HCT116 (cell line): ENCODE measurements at regions not wholly inside any gene's neighbourhood (a gene's known extent, or its start where the extent isn't known, plus 50 kb on each side); places are given as distances from the start of the nearest gene placed in this dataset.

ENCODE experiments used
- ATAC-seq: fragments of 200-7000 bp; cut with Tn5 transposase; 2 replicates; pipeline ENCODE4 v1.9.1; 2020; ENCODE audit warnings: mild to moderate bottlenecking, moderate library complexity
- BruUV-seq: library from RNA; stranded (reverse); fragments of 400-500 nt; replicated peaks from 2 replicates; lab custom pipeline; 2021; lab: Mats Ljungman, UMichigan
- CTCF ChIA-PET: fragments of 300-600 bp; sonication (Branson Sonifier 250); formaldehyde crosslinking; loops from one replicate; lab custom pipeline; 2021; ENCODE audit warnings: antibody characterized with exemption; lab: Charles Lee
- POLR2A ChIA-PET: fragments of 300-600, 350-600 bp; sonication (Branson Sonifier 250); formaldehyde crosslinking; loops from one replicate; lab custom pipeline; 2021; ENCODE audit warnings: antibody characterized with exemption; lab: Charles Lee
- RAD21 ChIA-PET, 2 experiments: fragments of 300-600 bp; sonication (Branson Sonifier 250); formaldehyde crosslinking; loops; one replicate each; lab custom pipeline; 2023; ENCODE audit warnings: low total read pairs in 2 of 2; ENCODE audit not compliant: uncharacterized antibody in 2 of 2, unreplicated experiment in 2 of 2, low non-redundant PET in 1 of 2; lab: Charles Lee
- DNase-seq: peaks from one replicate; pipeline ENCODE4 v3.0.0-alpha.2; 2010; ENCODE audit warnings: low read depth, low spot score
- H2AFZ ChIP-seq: fragments of 200-600 bp; shearing (Covaris generic), sonication (generic); 2 replicates; pipeline ENCODE4 v1.6.1; 2017; ENCODE audit warnings: low read depth, mixed run types, mixed read lengths, antibody characterized with exemption, low read length; ENCODE audit not compliant: poor library complexity, severe bottlenecking
- H3K27ac ChIP-seq: 2 replicates; pipeline ENCODE4 v1.5.1; 2012; ENCODE audit warnings: low read depth, low read length
- H3K27me3 ChIP-seq: fragments of 200-600 bp; sonication (generic); 2 replicates; pipeline ENCODE4 v1.6.1; 2016; ENCODE audit warnings: mixed run types, low read length, mixed read lengths; ENCODE audit not compliant: insufficient read depth
- H3K36me3 ChIP-seq, 2 experiments: fragments of 200-500 bp in 1 of 2; fragments of 200-600 bp in 1 of 2; sonication (Bioruptor generic) in 1 of 2; sonication (generic) in 1 of 2; 2 replicates each; pipeline versions ENCODE4 v1.5.1 to v1.6.1; 2014 to 2016; ENCODE audit warnings: low read length in 2 of 2, inconsistent platforms in 1 of 2, mixed read lengths in 1 of 2, mixed run types in 1 of 2; ENCODE audit not compliant: insufficient read depth in 2 of 2, control insufficient read depth in 1 of 2
- H3K4me1 ChIP-seq, 2 experiments: fragments of 200-600 bp in 1 of 2; sonication (generic) in 1 of 2; 2 replicates each; pipeline versions ENCODE4 v1.5.1 to v1.6.1; 2012 to 2017; ENCODE audit warnings: low read length in 2 of 2, inconsistent platforms in 1 of 2, mild to moderate bottlenecking in 1 of 2, mixed read lengths in 1 of 2, mixed run types in 1 of 2, moderate library complexity in 1 of 2; ENCODE audit not compliant: insufficient read depth in 2 of 2, control insufficient read depth in 1 of 2
- H3K4me2 ChIP-seq: fragments of 200-600 bp; sonication (generic); 2 replicates; pipeline ENCODE4 v1.6.1; 2017; ENCODE audit warnings: mixed run types, low read length, mixed read lengths
- H3K4me3 ChIP-seq, 2 experiments: fragments of 200-600 bp in 1 of 2; sonication (generic) in 1 of 2; replicated peaks in 1 of 2; 2 replicates each; pipeline ENCODE4 v1.5.1; 2011 to 2016; ENCODE audit warnings: low read length in 2 of 2, control low read depth in 1 of 2, low read depth in 1 of 2, mild to moderate bottlenecking in 1 of 2, mixed read lengths in 1 of 2, mixed run types in 1 of 2
- H3K79me2 ChIP-seq: fragments of 200-600 bp; sonication (generic); 2 replicates; pipeline ENCODE4 v1.6.1; 2017; ENCODE audit warnings: mild to moderate bottlenecking, mixed run types, low read length, moderate library complexity, mixed read lengths; ENCODE audit not compliant: insufficient read depth
- H3K9ac ChIP-seq: fragments of 200-600 bp; sonication (generic); 2 replicates; pipeline ENCODE4 v1.6.1; 2016; ENCODE audit warnings: low read length, mixed read lengths
- H3K9me2 ChIP-seq: fragments of 200-600 bp; sonication (generic), shearing (Covaris generic); 2 replicates; pipeline ENCODE4 v1.6.1; 2017; ENCODE audit warnings: mixed run types, mild to moderate bottlenecking, moderate library complexity; ENCODE audit not compliant: insufficient read depth
- H3K9me3 ChIP-seq, 2 experiments: fragments of 200-500 bp in 1 of 2; fragments of 200-600 bp in 1 of 2; sonication (Bioruptor generic) in 1 of 2; sonication (generic) in 1 of 2; 2 replicates each; pipeline ENCODE4 v1.6.1; 2014 to 2017; ENCODE audit warnings: low read length in 2 of 2, mixed read lengths in 2 of 2, inconsistent platforms in 1 of 2, low read depth in 1 of 2, mild to moderate bottlenecking in 1 of 2, mixed run types in 1 of 2, moderate library complexity in 1 of 2; ENCODE audit not compliant: control insufficient read depth in 1 of 2, insufficient read depth in 1 of 2
- H4K20me1 ChIP-seq: fragments of 200-600 bp; sonication (generic), shearing (Covaris generic); 2 replicates; pipeline ENCODE4 v1.6.1; 2017; ENCODE audit warnings: mixed run types, mild to moderate bottlenecking, moderate library complexity; ENCODE audit not compliant: insufficient read depth
- CBX3 ChIP-seq: IDR thresholded peaks from 2 replicates; pipeline ENCODE4 v1.6.1; 2012; ENCODE audit warnings: low read depth
- CEBPB ChIP-seq: IDR thresholded peaks from 2 replicates; pipeline ENCODE4 v1.6.1; 2012; ENCODE audit warnings: low read depth
- EGR1 ChIP-seq: IDR thresholded peaks from 2 replicates; pipeline ENCODE4 v1.6.1; 2012; ENCODE audit warnings: low read depth
- ELF1 ChIP-seq: IDR thresholded peaks from 2 replicates; pipeline ENCODE4 v1.6.1; 2012; ENCODE audit warnings: low read depth, borderline replicate concordance
- EZH2 ChIP-seq: fragments of 200-600 bp; sonication (generic); IDR thresholded peaks from 2 replicates; pipeline ENCODE4 v1.6.1; 2017; ENCODE audit warnings: antibody characterized with exemption, mixed run types
- EZH2phosphoT487 ChIP-seq: fragments of 200-600 bp; IDR thresholded peaks from 2 replicates; pipeline ENCODE4 v1.6.1; 2018; ENCODE audit warnings: antibody characterized with exemption, borderline replicate concordance
- FOSL1 ChIP-seq: IDR thresholded peaks from 2 replicates; pipeline ENCODE4 v1.6.1; 2012; ENCODE audit warnings: low read depth
- JUND ChIP-seq: IDR thresholded peaks from 2 replicates; pipeline ENCODE4 v1.6.1; 2012
- RAD21 ChIP-seq: IDR thresholded peaks from 2 replicates; pipeline ENCODE4 v1.6.1; 2012; ENCODE audit warnings: low read depth, mild to moderate bottlenecking
- SP1 ChIP-seq: IDR thresholded peaks from 2 replicates; pipeline ENCODE4 v1.6.1; 2012; ENCODE audit warnings: low read depth
- SRF ChIP-seq: IDR thresholded peaks from 2 replicates; pipeline ENCODE4 v1.6.1; 2012; ENCODE audit warnings: low read depth
- TCF7L2 ChIP-seq: IDR thresholded peaks from 2 replicates; pipeline ENCODE4 v1.7.0; 2011; ENCODE audit warnings: borderline replicate concordance, inconsistent platforms; ENCODE audit not compliant: insufficient read depth, insufficient read length; ENCODE audit errors: extremely low read depth
- YY1 ChIP-seq: IDR thresholded peaks from 2 replicates; pipeline ENCODE4 v1.6.1; 2011; ENCODE audit warnings: low read length, low read depth, moderate library complexity, mild to moderate bottlenecking; ENCODE audit not compliant: insufficient replicate concordance; ENCODE audit errors: extremely low read depth
- ZFX ChIP-seq: fragments of 450-650 bp; IDR thresholded peaks from 2 replicates; pipeline ENCODE4 v1.6.1; 2017
- intact Hi-C: fragments of 100-400 bp; cut with micrococcal nuclease; formaldehyde crosslinking; loops from 2 replicates; pipeline ENCODE4 v1.10.0; 2022
- TF ChIP-seq, protein P1 (sequence below): IDR thresholded peaks from 2 replicates; pipeline ENCODE4 v1.6.1; 2012
- TF ChIP-seq, protein P2 (sequence below): IDR thresholded peaks from 2 replicates; pipeline ENCODE4 v1.6.1; 2012
- TF ChIP-seq, protein P3 (sequence below): IDR thresholded peaks from 2 replicates; pipeline ENCODE4 v1.6.1; 2011; ENCODE audit warnings: mild to moderate bottlenecking, low read length, moderate library complexity; ENCODE audit not compliant: insufficient replicate concordance; ENCODE audit errors: extremely low read depth
- TF ChIP-seq, protein P4 (sequence below), 3 experiments: fragments of 200-600 bp in 1 of 3; sonication (generic) in 1 of 3; IDR thresholded peaks in 2 of 3; conservative IDR thresholded peaks in 1 of 3; 2 replicates each; pipeline ENCODE4 v1.5.1; 2012 to 2017; ENCODE audit warnings: low read depth in 2 of 3, low read length in 2 of 3, antibody characterized with exemption in 1 of 3, borderline replicate concordance in 1 of 3, control low read depth in 1 of 3, mild to moderate bottlenecking in 1 of 3, mixed read lengths in 1 of 3, mixed run types in 1 of 3, moderate library complexity in 1 of 3; ENCODE audit not compliant: insufficient read depth in 1 of 3

DNA sequence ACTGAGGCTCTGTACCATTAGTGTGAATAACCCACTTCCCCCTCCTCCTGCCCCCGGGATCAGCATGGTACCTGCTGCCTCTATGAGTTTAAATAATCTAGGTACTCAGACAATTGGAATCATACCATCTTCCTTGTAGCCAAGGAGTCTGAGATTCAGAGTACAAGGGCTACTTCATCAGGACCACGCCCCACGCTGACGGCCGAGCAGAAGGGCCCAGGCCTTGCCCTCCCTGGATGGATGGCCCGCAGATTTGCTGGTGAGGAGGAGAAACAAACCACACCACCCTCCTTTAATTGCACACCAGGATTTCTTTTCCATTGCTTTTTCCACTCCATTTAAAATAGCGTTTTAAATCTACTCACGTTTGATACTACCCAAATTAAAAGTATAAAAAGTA, 649.9 kb upstream of the ADARB2 start:
- Histone ChIP-seq H3K9me3 (peaks cover 8 to 24% of the 10 kb centered on the region in 2 experiments; a peak in 2 of 4 replicates), H3K36me3 (no peaks in the 10 kb centered on the region), H3K9ac (no peak overlapping the region)
- CTCF ChIA-PET = no interaction called here
- TF ChIP-seq JUND (no peak), ZFX (no peak), YY1 (no peak), ELF1 (no peak)
- TF ChIP-seq, all 23 proteins: peak for 0
- Histone ChIP-seq H3K4me3 (no peak overlapping the region), H3K79me2 (no peaks in the 10 kb centered on the region), H3K4me2 (no peak overlapping the region), H3K27ac (no peak overlapping the region), H3K9me2 (no peaks in the 10 kb centered on the region), H2AFZ (no peak overlapping the region), H3K4me1 (no peaks in the 10 kb centered on the region), H4K20me1 (no peaks in the 10 kb centered on the region), H3K27me3 (no peaks in the 10 kb centered on the region)
- DNase-seq (no peak), ATAC-seq (no peak)
- ChIA-PET POLR2A (no interaction called here), RAD21 (no interaction called here)
- no TSS peak for BruUV-seq
- intact Hi-C loops = no loop called here

DNA sequence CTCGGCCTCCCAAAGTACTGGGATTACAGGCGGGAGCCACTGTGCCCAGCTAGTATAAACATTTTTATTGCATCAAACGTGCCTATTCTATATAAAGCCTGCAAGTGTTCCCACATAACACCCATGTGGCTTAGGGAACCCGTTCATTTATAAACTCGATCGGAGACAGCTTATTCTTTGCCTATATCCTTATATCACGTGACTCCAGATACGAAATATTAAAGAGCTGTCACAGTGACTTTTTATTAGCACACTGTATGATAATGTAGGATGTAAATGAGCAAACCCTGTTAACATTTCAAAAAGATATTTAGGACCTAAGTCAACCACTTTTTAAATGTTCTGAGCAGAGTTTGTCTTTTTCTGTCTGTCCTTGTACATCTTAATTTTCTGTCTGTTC, 642.9 kb upstream of the ADARB2 start:
- intact Hi-C loops = no loop called here
- Histone ChIP-seq H3K27me3 (no peaks in the 10 kb centered on the region), H4K20me1 (no peaks in the 10 kb centered on the region), H3K27ac (no peak overlapping the region), H3K4me3 (no peak overlapping the region), H2AFZ (no peak overlapping the region), H3K36me3 (no peaks in the 10 kb centered on the region), H3K4me1 (no peaks in the 10 kb centered on the region), H3K9me2 (no peaks in the 10 kb centered on the region), H3K9ac (no peak overlapping the region), H3K4me2 (no peak overlapping the region), H3K9me3 (peaks cover 7 to 24% of the 10 kb centered on the region in 2 experiments; a peak in 2 of 4 replicates), H3K79me2 (no peaks in the 10 kb centered on the region)
- POLR2A ChIA-PET = no interaction called here
- DNase-seq (no peak), ATAC-seq (no peak)
- BruUV-seq = no TSS peak
- RAD21 ChIA-PET = no interaction called here
- CTCF ChIA-PET = no interaction called here
- TF ChIP-seq SRF = no peak
- no peak for TF ChIP-seq EZH2
- no peak for TF ChIP-seq FOSL1
- no peak for TF ChIP-seq YY1
- no peak for TF ChIP-seq ELF1
- TF ChIP-seq SP1 = no peak
- no peak for TF ChIP-seq EZH2phosphoT487
- no peak for TF ChIP-seq JUND
- no peak for TF ChIP-seq TCF7L2
- TF ChIP-seq, protein P1, sequence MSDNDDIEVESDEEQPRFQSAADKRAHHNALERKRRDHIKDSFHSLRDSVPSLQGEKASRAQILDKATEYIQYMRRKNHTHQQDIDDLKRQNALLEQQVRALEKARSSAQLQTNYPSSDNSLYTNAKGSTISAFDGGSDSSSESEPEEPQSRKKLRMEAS = no peak
- TF ChIP-seq CEBPB = no peak
- TF ChIP-seq, protein P2, sequence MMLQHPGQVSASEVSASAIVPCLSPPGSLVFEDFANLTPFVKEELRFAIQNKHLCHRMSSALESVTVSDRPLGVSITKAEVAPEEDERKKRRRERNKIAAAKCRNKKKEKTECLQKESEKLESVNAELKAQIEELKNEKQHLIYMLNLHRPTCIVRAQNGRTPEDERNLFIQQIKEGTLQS = no peak
- TF ChIP-seq RAD21 = no peak
- TF ChIP-seq, protein P3, sequence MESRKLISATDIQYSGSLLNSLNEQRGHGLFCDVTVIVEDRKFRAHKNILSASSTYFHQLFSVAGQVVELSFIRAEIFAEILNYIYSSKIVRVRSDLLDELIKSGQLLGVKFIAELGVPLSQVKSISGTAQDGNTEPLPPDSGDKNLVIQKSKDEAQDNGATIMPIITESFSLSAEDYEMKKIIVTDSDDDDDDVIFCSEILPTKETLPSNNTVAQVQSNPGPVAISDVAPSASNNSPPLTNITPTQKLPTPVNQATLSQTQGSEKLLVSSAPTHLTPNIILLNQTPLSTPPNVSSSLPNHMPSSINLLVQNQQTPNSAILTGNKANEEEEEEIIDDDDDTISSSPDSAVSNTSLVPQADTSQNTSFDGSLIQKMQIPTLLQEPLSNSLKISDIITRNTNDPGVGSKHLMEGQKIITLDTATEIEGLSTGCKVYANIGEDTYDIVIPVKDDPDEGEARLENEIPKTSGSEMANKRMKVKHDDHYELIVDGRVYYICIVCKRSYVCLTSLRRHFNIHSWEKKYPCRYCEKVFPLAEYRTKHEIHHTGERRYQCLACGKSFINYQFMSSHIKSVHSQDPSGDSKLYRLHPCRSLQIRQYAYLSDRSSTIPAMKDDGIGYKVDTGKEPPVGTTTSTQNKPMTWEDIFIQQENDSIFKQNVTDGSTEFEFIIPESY = no peak
- TF ChIP-seq, protein P4, sequence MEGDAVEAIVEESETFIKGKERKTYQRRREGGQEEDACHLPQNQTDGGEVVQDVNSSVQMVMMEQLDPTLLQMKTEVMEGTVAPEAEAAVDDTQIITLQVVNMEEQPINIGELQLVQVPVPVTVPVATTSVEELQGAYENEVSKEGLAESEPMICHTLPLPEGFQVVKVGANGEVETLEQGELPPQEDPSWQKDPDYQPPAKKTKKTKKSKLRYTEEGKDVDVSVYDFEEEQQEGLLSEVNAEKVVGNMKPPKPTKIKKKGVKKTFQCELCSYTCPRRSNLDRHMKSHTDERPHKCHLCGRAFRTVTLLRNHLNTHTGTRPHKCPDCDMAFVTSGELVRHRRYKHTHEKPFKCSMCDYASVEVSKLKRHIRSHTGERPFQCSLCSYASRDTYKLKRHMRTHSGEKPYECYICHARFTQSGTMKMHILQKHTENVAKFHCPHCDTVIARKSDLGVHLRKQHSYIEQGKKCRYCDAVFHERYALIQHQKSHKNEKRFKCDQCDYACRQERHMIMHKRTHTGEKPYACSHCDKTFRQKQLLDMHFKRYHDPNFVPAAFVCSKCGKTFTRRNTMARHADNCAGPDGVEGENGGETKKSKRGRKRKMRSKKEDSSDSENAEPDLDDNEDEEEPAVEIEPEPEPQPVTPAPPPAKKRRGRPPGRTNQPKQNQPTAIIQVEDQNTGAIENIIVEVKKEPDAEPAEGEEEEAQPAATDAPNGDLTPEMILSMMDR (IDR thresholded peaks at IDR 0.05 in 2 of 3, conservative IDR thresholded peaks at IDR 0.05 in 1 of 3; ENCODE audit: borderline replicate concordance in 1 of 3, insufficient read depth in 1 of 3, low read depth in 2 of 3, low read length in 2 of 3) = no peak
- TF ChIP-seq EGR1 = no peak
- TF ChIP-seq CBX3 = no peak
